Chondrocyte (in vitro differentiated cells): ENCODE measurements at regions not wholly inside any gene's neighbourhood (a gene's known extent, or its start where the extent isn't known, plus 50 kb on each side); places are given as distances from the start of the nearest gene placed in this dataset.

ENCODE experiments used
- DNase-seq: peaks from one replicate; pipeline ENCODE4 v3.0.0; 2021; ENCODE audit warnings: mixed read lengths, low spot score
- H3K27ac Mint-ChIP-seq: one replicate; pipeline ENCODE4 v1.8.0; 2021; ENCODE audit warnings: mild to moderate bottlenecking, moderate library complexity, mixed read lengths; ENCODE audit not compliant: unreplicated experiment
- H3K27me3 Mint-ChIP-seq: 2 replicates; pipeline ENCODE4 v1.8.0; 2021; ENCODE audit warnings: low read depth, mixed read lengths
- H3K36me3 Mint-ChIP-seq: 2 replicates; pipeline ENCODE4 v1.8.0; 2021; ENCODE audit warnings: low read depth, mixed read lengths
- H3K4me1 Mint-ChIP-seq: 2 replicates; pipeline ENCODE4 v1.8.0; 2021; ENCODE audit warnings: low read depth, mild to moderate bottlenecking, mixed read lengths
- H3K4me3 Mint-ChIP-seq: one replicate; pipeline ENCODE4 v1.8.0; 2021; ENCODE audit warnings: mild to moderate bottlenecking, moderate library complexity, mixed read lengths; ENCODE audit not compliant: unreplicated experiment
- H3K9me3 Mint-ChIP-seq: 2 replicates; pipeline ENCODE4 v1.8.0; 2021; ENCODE audit warnings: low read depth, mixed read lengths
- CTCF ChIP-seq: fragments of 200-600 bp; sonication (generic); IDR thresholded peaks from 2 replicates; pipeline ENCODE4 v1.5.0; 2021; ENCODE audit warnings: antibody characterized with exemption, mild to moderate bottlenecking, moderate library complexity

GRCh38 chr15:98203872-98204660, 243.6 kb downstream of the ARRDC4 start:
- no peaks in the 10 kb centered on the region for H3K36me3 Mint-ChIP-seq
- peaks cover 2% of the 10 kb centered on the region for H3K27me3 Mint-ChIP-seq
- TF ChIP-seq CTCF: no peak
- no peak overlapping the region for H3K4me3 Mint-ChIP-seq
- H3K27ac Mint-ChIP-seq: no peak overlapping the region
- H3K4me1 Mint-ChIP-seq: no peaks in the 10 kb centered on the region
- peaks cover 4% of the 10 kb centered on the region for H3K9me3 Mint-ChIP-seq
- DNase-seq: no peak

GRCh38 chr15:98207928-98208327, 247.4 kb downstream of the ARRDC4 start:
- Mint-ChIP-seq H3K4me3 (no peak overlapping the region), H3K9me3 (peaks cover 6% of the 10 kb centered on the region), H3K27ac (no peak overlapping the region), H3K27me3 (peaks cover 4% of the 10 kb centered on the region), H3K36me3 (no peaks in the 10 kb centered on the region), H3K4me1 (no peaks in the 10 kb centered on the region)
- no peak for TF ChIP-seq CTCF
- DNase-seq: no peak

- H3K4me1 Mint-ChIP-seq: no peaks in the 10 kb centered on the region
- no peak for DNase-seq
- H3K4me3 Mint-ChIP-seq: no peak overlapping the region
- peaks cover 4% of the 10 kb centered on the region for H3K27me3 Mint-ChIP-seq
- TF ChIP-seq CTCF: no peak
- peaks cover 2% of the 10 kb centered on the region for H3K9me3 Mint-ChIP-seq
- no peaks in the 10 kb centered on the region for H3K36me3 Mint-ChIP-seq
- no peak overlapping the region for H3K27ac Mint-ChIP-seq
Observed at GRCh38 chr15:98213346-98213979, 253.0 kb downstream of the ARRDC4 start.

- Mint-ChIP-seq H3K36me3 (no peaks in the 10 kb centered on the region), H3K4me1 (no peaks in the 10 kb centered on the region), H3K27ac (no peak overlapping the region), H3K4me3 (no peak overlapping the region), H3K27me3 (peaks cover 2% of the 10 kb centered on the region), H3K9me3 (peaks cover under 1% of the 10 kb centered on the region)
- no peak for DNase-seq
- no peak for TF ChIP-seq CTCF
Observed at GRCh38 chr15:98216166-98216565, 255.7 kb downstream of the ARRDC4 start.

- no peaks in the 10 kb centered on the region for H3K9me3 Mint-ChIP-seq
- H3K27me3 Mint-ChIP-seq: no peaks in the 10 kb centered on the region
- DNase-seq: no peak
- no peaks in the 10 kb centered on the region for H3K36me3 Mint-ChIP-seq
- H3K27ac Mint-ChIP-seq: no peak overlapping the region
- no peak overlapping the region for H3K4me3 Mint-ChIP-seq
- TF ChIP-seq CTCF: no peak
- no peaks in the 10 kb centered on the region for H3K4me1 Mint-ChIP-seq
Observed at GRCh38 chr15:98217356-98217755, 256.9 kb downstream of the ARRDC4 start.
